Mesendoderm (in vitro differentiated cells): ENCODE measurements at regions not wholly inside any gene's neighbourhood (a gene's known extent, or its start where the extent isn't known, plus 50 kb on each side); places are given as distances from the start of the nearest gene placed in this dataset.

Experiments used
- DNase-seq: peaks from one replicate; pipeline ENCODE4 v3.0.0; 2013
- H2AK5ac ChIP-seq: 2 replicates; pipeline ENCODE4 v1.6.1; 2013; ENCODE audit warnings: low read length, inconsistent platforms
- H2BK120ac ChIP-seq: 2 replicates; pipeline ENCODE4 v1.6.1; 2013; ENCODE audit warnings: low read depth, mild to moderate bottlenecking, low read length, moderate library complexity, mixed read lengths
- H2BK15ac ChIP-seq: replicated peaks from 2 replicates; pipeline ENCODE4 v1.6.1; 2013; ENCODE audit warnings: low read depth, mild to moderate bottlenecking, moderate library complexity
- H2BK5ac ChIP-seq: 2 replicates; pipeline ENCODE4 v1.6.1; 2013; ENCODE audit warnings: low read length, inconsistent platforms
- H3K18ac ChIP-seq: 2 replicates; pipeline ENCODE4 v1.6.1; 2013; ENCODE audit warnings: mild to moderate bottlenecking, low read length, mixed read lengths
- H3K23ac ChIP-seq: one replicate; pipeline ENCODE4 v1.6.1; 2013; ENCODE audit warnings: low read length
- H3K27ac ChIP-seq: 2 replicates; pipeline ENCODE4 v1.5.1; 2013; ENCODE audit warnings: low read depth, mild to moderate bottlenecking, inconsistent platforms, low read length, moderate library complexity
- H3K27me3 ChIP-seq: 2 replicates; pipeline ENCODE4 v1.6.1; 2013; ENCODE audit warnings: low read length, control low read depth, mild to moderate bottlenecking, inconsistent platforms; ENCODE audit not compliant: insufficient read depth, poor library complexity
- H3K36me3 ChIP-seq: 2 replicates; pipeline ENCODE4 v1.6.1; 2013; ENCODE audit warnings: low read length, inconsistent platforms; ENCODE audit not compliant: control insufficient read depth, insufficient read depth
- H3K4ac ChIP-seq: one replicate; pipeline ENCODE4 v1.6.1; 2013; ENCODE audit warnings: low read depth, mild to moderate bottlenecking, low read length, moderate library complexity
- H3K4me1 ChIP-seq: 2 replicates; pipeline ENCODE4 v1.6.1; 2013; ENCODE audit warnings: low read depth, low read length, inconsistent platforms; ENCODE audit not compliant: control insufficient read depth
- H3K4me2 ChIP-seq: 2 replicates; pipeline ENCODE4 v1.6.1; 2013; ENCODE audit warnings: low read length
- H3K4me3 ChIP-seq: 2 replicates; pipeline ENCODE4 v1.5.1; 2013; ENCODE audit warnings: mild to moderate bottlenecking, low read length
- H3K56ac ChIP-seq: one replicate; pipeline ENCODE4 v1.6.1; 2013; ENCODE audit warnings: low read length
- H3K79me1 ChIP-seq: 2 replicates; pipeline ENCODE4 v1.6.1; 2013; ENCODE audit warnings: low read length, inconsistent platforms
- H3K79me2 ChIP-seq: 2 replicates; pipeline ENCODE4 v1.6.1; 2013; ENCODE audit warnings: mild to moderate bottlenecking, low read length; ENCODE audit not compliant: control insufficient read depth, insufficient read depth
- H3K9ac ChIP-seq: 2 replicates; pipeline ENCODE4 v1.6.1; 2013; ENCODE audit warnings: low read length, inconsistent platforms
- H4K5ac ChIP-seq: one replicate; pipeline ENCODE4 v1.6.1; 2013; ENCODE audit warnings: low read length
- H4K8ac ChIP-seq: one replicate; pipeline ENCODE4 v1.6.1; 2013; ENCODE audit warnings: low read depth, mild to moderate bottlenecking, control low read depth, low read length, moderate library complexity
- WGBS: extraction: QIAGEN DNeasy Blood & Tissue Kit; methylation state at CpG from one replicate; pipeline ENCODE4 v1.1.7; 2013; ENCODE audit warnings: low lambda C conversion rate, missing lambda C conversion rate; ENCODE audit not compliant: insufficient coverage; ENCODE audit errors: extremely low coverage; 5-methylcytosine and 5-hydroxymethylcytosine counted together

GRCh38 chr22:49640366-49641095 is 187.1 kb downstream of the BRD1 start:
- DNase-seq, result no peak

GRCh38 chr22:49639956-49640355 is 187.7 kb downstream of the BRD1 start:
- no peak overlapping the region for H3K4ac ChIP-seq
- no peaks in the 10 kb centered on the region for H3K36me3 ChIP-seq
- H2BK120ac ChIP-seq, result no peak overlapping the region
- H3K9ac ChIP-seq, result no peak overlapping the region
- no peak overlapping the region for H3K56ac ChIP-seq
- no peak overlapping the region for H4K5ac ChIP-seq
- no peak for DNase-seq
- no CpG with 5 or more reads among the region's 12 CpGs for WGBS
- no peaks in the 10 kb centered on the region for H3K79me1 ChIP-seq
- no peaks in the 10 kb centered on the region for H3K27me3 ChIP-seq
- H2BK5ac ChIP-seq, result no peak overlapping the region
- no peak overlapping the region for H2AK5ac ChIP-seq
- no peak overlapping the region for H2BK15ac ChIP-seq
- no peak overlapping the region for H3K27ac ChIP-seq
- H3K79me2 ChIP-seq, result no peaks in the 10 kb centered on the region
- H3K4me2 ChIP-seq, result no peak overlapping the region
- no peak overlapping the region for H3K18ac ChIP-seq
- no peak overlapping the region for H3K4me3 ChIP-seq
- H4K8ac ChIP-seq, result no peak overlapping the region
- H3K4me1 ChIP-seq, result no peaks in the 10 kb centered on the region
- H3K23ac ChIP-seq, result no peak overlapping the region

More at GRCh38 chr22:49640366-49641095, 187.1 kb downstream of the BRD1 start:
- Histone ChIP-seq H2BK120ac (no peak overlapping the region), H3K79me2 (no peaks in the 10 kb centered on the region), H3K36me3 (no peaks in the 10 kb centered on the region), H2BK15ac (no peak overlapping the region), H4K5ac (no peak overlapping the region), H3K4me1 (no peaks in the 10 kb centered on the region), H2BK5ac (no peak overlapping the region), H2AK5ac (no peak overlapping the region), H3K27ac (no peak overlapping the region), H3K56ac (no peak overlapping the region), H3K79me1 (no peaks in the 10 kb centered on the region), H3K9ac (no peak overlapping the region), H4K8ac (no peak overlapping the region), H3K4ac (no peak overlapping the region), H3K18ac (no peak overlapping the region), H3K27me3 (no peaks in the 10 kb centered on the region), H3K23ac (no peak overlapping the region), H3K4me2 (no peak overlapping the region), H3K4me3 (no peak overlapping the region)
- WGBS, result no CpG with 5 or more reads among the region's 26 CpGs

- H2BK15ac ChIP-seq, result no peak overlapping the region
- H3K56ac ChIP-seq, result no peak overlapping the region
- H3K23ac ChIP-seq, result no peak overlapping the region
- no peak overlapping the region for H3K4me3 ChIP-seq
- no peak overlapping the region for H3K4me2 ChIP-seq
- no peak overlapping the region for H3K9ac ChIP-seq
- WGBS, result no CpG with 5 or more reads among the region's 18 CpGs
- H2BK120ac ChIP-seq, result no peak overlapping the region
- H3K27ac ChIP-seq, result no peak overlapping the region
- H3K4me1 ChIP-seq, result no peaks in the 10 kb centered on the region
- DNase-seq, result no peak
- no peaks in the 10 kb centered on the region for H3K79me2 ChIP-seq
- no peak overlapping the region for H3K18ac ChIP-seq
- H2BK5ac ChIP-seq, result no peak overlapping the region
- H3K27me3 ChIP-seq, result no peaks in the 10 kb centered on the region
- H2AK5ac ChIP-seq, result no peak overlapping the region
- no peak overlapping the region for H4K5ac ChIP-seq
- H3K4ac ChIP-seq, result no peak overlapping the region
- H3K36me3 ChIP-seq, result no peaks in the 10 kb centered on the region
- no peaks in the 10 kb centered on the region for H3K79me1 ChIP-seq
- H4K8ac ChIP-seq, result no peak overlapping the region
Observed at GRCh38 chr22:49638788-49639187, 188.9 kb downstream of the BRD1 start.

- H3K4me3 ChIP-seq, result no peak overlapping the region
- H3K27ac ChIP-seq, result no peak overlapping the region
- no peaks in the 10 kb centered on the region for H3K27me3 ChIP-seq
- no peaks in the 10 kb centered on the region for H3K36me3 ChIP-seq
- H3K4me1 ChIP-seq, result no peaks in the 10 kb centered on the region
- H3K9ac ChIP-seq, result no peak overlapping the region
- H3K4ac ChIP-seq, result no peak overlapping the region
- no peak for DNase-seq
- no peak overlapping the region for H2BK120ac ChIP-seq
- no peak overlapping the region for H4K5ac ChIP-seq
- H3K4me2 ChIP-seq, result no peak overlapping the region
- WGBS, result no CpG with 5 or more reads among the region's 17 CpGs
- no peak overlapping the region for H3K23ac ChIP-seq
- no peak overlapping the region for H3K56ac ChIP-seq
- no peak overlapping the region for H2AK5ac ChIP-seq
- no peak overlapping the region for H4K8ac ChIP-seq
- no peak overlapping the region for H2BK15ac ChIP-seq
- H3K18ac ChIP-seq, result no peak overlapping the region
- no peaks in the 10 kb centered on the region for H3K79me2 ChIP-seq
- no peaks in the 10 kb centered on the region for H3K79me1 ChIP-seq
- H2BK5ac ChIP-seq, result no peak overlapping the region
Observed at GRCh38 chr22:49638001-49638400, 189.7 kb downstream of the BRD1 start.

- no peak overlapping the region for H3K18ac ChIP-seq
- no peak overlapping the region for H4K8ac ChIP-seq
- H3K27ac ChIP-seq, result no peak overlapping the region
- H3K4me2 ChIP-seq, result no peak overlapping the region
- no peak overlapping the region for H2BK5ac ChIP-seq
- no peak overlapping the region for H4K5ac ChIP-seq
- no peaks in the 10 kb centered on the region for H3K79me1 ChIP-seq
- no peak overlapping the region for H3K9ac ChIP-seq
- H3K79me2 ChIP-seq, result no peaks in the 10 kb centered on the region
- H2BK15ac ChIP-seq, result no peak overlapping the region
- no peaks in the 10 kb centered on the region for H3K36me3 ChIP-seq
- H3K4ac ChIP-seq, result no peak overlapping the region
- H3K4me3 ChIP-seq, result no peak overlapping the region
- H2BK120ac ChIP-seq, result no peak overlapping the region
- WGBS, result no CpG with 5 or more reads among the region's 28 CpGs
- no peaks in the 10 kb centered on the region for H3K27me3 ChIP-seq
- H3K23ac ChIP-seq, result no peak overlapping the region
- no peak for DNase-seq
- no peak overlapping the region for H3K56ac ChIP-seq
- H3K4me1 ChIP-seq, result no peaks in the 10 kb centered on the region
- no peak overlapping the region for H2AK5ac ChIP-seq
Observed at GRCh38 chr22:49637255-49637760, 190.4 kb downstream of the BRD1 start.

GRCh38 chr22:49636649-49637048 is 191.0 kb downstream of the BRD1 start:
- Histone ChIP-seq H3K79me1 (no peaks in the 10 kb centered on the region), H3K4me2 (no peak overlapping the region), H3K36me3 (no peaks in the 10 kb centered on the region), H3K27me3 (no peaks in the 10 kb centered on the region), H3K4me3 (no peak overlapping the region), H3K4ac (no peak overlapping the region), H4K5ac (no peak overlapping the region), H2BK15ac (no peak overlapping the region), H3K4me1 (no peaks in the 10 kb centered on the region), H3K56ac (no peak overlapping the region), H3K9ac (no peak overlapping the region), H2BK120ac (no peak overlapping the region), H4K8ac (no peak overlapping the region), H3K79me2 (no peaks in the 10 kb centered on the region), H3K23ac (no peak overlapping the region), H2BK5ac (no peak overlapping the region), H3K18ac (no peak overlapping the region), H2AK5ac (no peak overlapping the region), H3K27ac (no peak overlapping the region)
- no CpG with 5 or more reads among the region's 17 CpGs for WGBS
- no peak for DNase-seq
